Colonic mucosa (tissue), 4 donors: ENCODE measurements at regions not wholly inside any gene's neighbourhood (a gene's known extent, or its start where the extent isn't known, plus 50 kb on each side); places are given as distances from the start of the nearest gene placed in this dataset.

Experiments used
- DNase-seq: peaks from one replicate; pipeline ENCODE4 v3.0.0-alpha.2; 2020
- H3K27ac ChIP-seq: fragments of 200-600 bp; one replicate; pipeline ENCODE4 v1.8.0; 2021
- H3K27me3 ChIP-seq: fragments of 200-600 bp; one replicate; pipeline ENCODE4 v1.8.0; 2021
- H3K36me3 ChIP-seq: fragments of 200-600 bp; one replicate; pipeline ENCODE4 v1.8.0; 2021
- H3K4me1 ChIP-seq: fragments of 200-600 bp; one replicate; pipeline ENCODE4 v1.8.0; 2021; ENCODE audit warnings: mild to moderate bottlenecking
- H3K4me3 ChIP-seq: fragments of 200-600 bp; one replicate; pipeline ENCODE4 v1.8.0; 2021
- H3K9ac ChIP-seq, 2 donors: one replicate each; pipeline ENCODE4 v1.7.0; 2013; ENCODE audit warnings: control low read depth in 2 of 2, low read depth in 2 of 2, low read length in 2 of 2
- H3K9me3 ChIP-seq: fragments of 200-600 bp; one replicate; pipeline ENCODE4 v1.8.0; 2021
- intact Hi-C: fragments of 100-400 bp; cut with DNase I; formaldehyde crosslinking; loops from one replicate; pipeline ENCODE4 v1.14.1; 2022
- TF ChIP-seq, protein P1 (sequence below): fragments of 200-600 bp; IDR thresholded peaks from one replicate; pipeline ENCODE4 v1.8.0; 2022; ENCODE audit warnings: antibody characterized with exemption, mild to moderate bottlenecking
- donor health status: healthy.
- donor health status: DM: no; HTN: no; CAD: no.
- donor health status: DM: no; HTN: no; CAD: no.

DNA sequence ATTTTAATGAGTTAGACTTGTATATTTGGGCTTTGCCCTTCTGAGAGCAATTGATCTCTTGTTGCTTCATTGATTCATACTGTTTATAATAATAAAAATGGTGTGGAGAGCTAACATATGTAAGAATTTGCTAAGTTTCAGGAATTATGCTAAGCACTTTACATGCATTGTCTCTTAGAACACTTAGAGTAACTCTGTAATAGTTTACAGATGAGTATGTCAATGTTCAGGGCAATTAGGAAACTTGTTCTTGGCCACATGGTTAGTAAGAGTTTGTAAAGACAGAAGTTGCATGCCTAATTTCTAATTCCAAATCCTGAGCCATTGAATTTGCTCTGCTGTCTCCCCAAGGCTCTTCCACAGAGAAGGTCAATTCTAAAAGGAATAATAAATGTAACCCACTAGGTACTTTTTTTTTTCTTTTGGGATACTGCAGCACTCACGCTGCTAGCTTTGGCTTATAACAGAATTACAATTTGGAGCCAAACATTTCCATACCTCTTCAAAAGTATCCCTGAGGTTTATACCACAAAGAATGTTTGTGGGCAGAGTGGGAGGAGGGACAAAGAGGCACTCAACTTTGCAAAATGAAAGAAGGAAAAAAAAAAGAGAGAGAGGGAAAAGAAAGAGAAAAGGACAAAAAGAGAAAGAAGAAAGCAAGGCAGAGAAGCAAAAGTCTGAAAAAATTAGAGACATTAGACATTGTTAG, 232.4 kb downstream of the CALCRL start:
- no peak overlapping the region for H3K9ac ChIP-seq
- no peaks in the 10 kb centered on the region for H3K9me3 ChIP-seq
- TF ChIP-seq, protein P1, sequence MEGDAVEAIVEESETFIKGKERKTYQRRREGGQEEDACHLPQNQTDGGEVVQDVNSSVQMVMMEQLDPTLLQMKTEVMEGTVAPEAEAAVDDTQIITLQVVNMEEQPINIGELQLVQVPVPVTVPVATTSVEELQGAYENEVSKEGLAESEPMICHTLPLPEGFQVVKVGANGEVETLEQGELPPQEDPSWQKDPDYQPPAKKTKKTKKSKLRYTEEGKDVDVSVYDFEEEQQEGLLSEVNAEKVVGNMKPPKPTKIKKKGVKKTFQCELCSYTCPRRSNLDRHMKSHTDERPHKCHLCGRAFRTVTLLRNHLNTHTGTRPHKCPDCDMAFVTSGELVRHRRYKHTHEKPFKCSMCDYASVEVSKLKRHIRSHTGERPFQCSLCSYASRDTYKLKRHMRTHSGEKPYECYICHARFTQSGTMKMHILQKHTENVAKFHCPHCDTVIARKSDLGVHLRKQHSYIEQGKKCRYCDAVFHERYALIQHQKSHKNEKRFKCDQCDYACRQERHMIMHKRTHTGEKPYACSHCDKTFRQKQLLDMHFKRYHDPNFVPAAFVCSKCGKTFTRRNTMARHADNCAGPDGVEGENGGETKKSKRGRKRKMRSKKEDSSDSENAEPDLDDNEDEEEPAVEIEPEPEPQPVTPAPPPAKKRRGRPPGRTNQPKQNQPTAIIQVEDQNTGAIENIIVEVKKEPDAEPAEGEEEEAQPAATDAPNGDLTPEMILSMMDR, result no peak
- no peaks in the 10 kb centered on the region for H3K4me1 ChIP-seq
- H3K4me3 ChIP-seq, result no peak overlapping the region
- intact Hi-C loops, result no loop called here
- no peak overlapping the region for H3K27ac ChIP-seq
- no peak for DNase-seq
- H3K27me3 ChIP-seq, result no peaks in the 10 kb centered on the region
- no peaks in the 10 kb centered on the region for H3K36me3 ChIP-seq

DNA sequence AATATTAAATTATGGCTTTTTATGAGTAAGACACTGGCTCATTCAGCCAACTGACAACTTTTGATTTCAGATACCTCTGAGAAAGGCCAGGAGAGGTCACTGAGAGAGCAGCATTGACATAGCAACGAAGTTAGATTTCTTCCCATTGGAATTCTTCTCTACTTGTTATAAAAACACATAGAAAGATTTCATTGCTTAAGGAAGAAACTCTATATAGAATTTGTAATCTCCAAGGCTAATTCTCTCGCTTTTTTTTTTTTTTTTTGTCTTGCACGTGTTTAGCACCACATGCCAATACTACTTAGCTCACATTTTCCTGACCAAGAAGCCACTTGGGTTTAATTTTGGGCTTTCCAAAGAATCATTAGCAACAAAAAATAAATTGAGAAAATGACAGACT, 233.7 kb downstream of the CALCRL start:
- Histone ChIP-seq H3K4me1 (no peaks in the 10 kb centered on the region), H3K27ac (no peak overlapping the region), H3K27me3 (no peaks in the 10 kb centered on the region), H3K36me3 (no peaks in the 10 kb centered on the region), H3K9ac (no peak overlapping the region), H3K9me3 (no peaks in the 10 kb centered on the region), H3K4me3 (no peak overlapping the region)
- intact Hi-C loops, result no loop called here
- TF ChIP-seq, protein P1, result no peak
- DNase-seq, result no peak

DNA sequence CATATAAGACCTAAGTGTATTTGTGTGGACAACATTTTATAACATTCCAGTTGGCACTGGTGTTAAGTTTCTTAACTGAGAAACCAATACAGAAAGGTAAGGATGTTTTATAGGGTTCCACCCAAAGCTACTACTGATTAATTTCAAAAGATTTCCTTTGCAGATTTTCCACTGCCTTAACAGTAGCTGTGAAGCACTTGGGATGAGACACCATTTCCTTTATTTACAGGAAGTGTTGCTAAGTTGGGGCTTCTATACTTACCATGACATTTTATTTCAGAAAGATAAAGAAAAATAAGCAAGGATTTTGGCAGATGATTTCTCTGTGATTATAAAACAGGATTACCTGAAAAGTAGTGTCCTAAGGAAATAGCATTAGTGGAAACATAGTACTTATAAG, 234.3 kb downstream of the CALCRL start:
- Histone ChIP-seq H3K9me3 (no peaks in the 10 kb centered on the region), H3K36me3 (no peaks in the 10 kb centered on the region), H3K27ac (no peak overlapping the region), H3K27me3 (no peaks in the 10 kb centered on the region), H3K4me3 (no peak overlapping the region), H3K4me1 (no peaks in the 10 kb centered on the region), H3K9ac (no peak overlapping the region)
- no peak for DNase-seq
- intact Hi-C loops, result no loop called here
- TF ChIP-seq, protein P1, result no peak

DNA sequence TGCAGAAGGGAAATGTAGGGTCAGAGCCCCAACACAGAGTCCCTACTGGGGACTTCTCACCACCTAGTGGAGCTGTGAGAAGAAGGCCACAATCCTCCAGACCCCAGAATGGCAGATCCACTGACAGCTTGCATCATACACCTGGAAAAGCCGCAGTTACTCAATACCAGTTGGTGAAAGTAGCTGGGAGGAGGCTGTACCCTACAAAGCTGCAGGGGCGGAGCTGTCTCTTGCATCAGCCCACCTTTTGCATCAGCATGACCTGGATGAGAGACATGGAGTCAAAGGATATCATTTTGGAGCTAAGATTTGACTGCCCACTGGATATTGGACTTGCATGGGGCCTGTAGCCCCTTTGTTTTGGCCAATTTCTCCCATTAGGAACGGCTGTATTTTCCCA, 237.3 kb downstream of the CALCRL start:
- Histone ChIP-seq H3K36me3 (no peaks in the 10 kb centered on the region), H3K4me1 (no peaks in the 10 kb centered on the region), H3K4me3 (no peak overlapping the region), H3K9ac (no peak overlapping the region), H3K27me3 (no peaks in the 10 kb centered on the region), H3K27ac (no peak overlapping the region), H3K9me3 (no peaks in the 10 kb centered on the region)
- DNase-seq, result no peak
- intact Hi-C loops, result no loop called here
- TF ChIP-seq, protein P1, result no peak

DNA sequence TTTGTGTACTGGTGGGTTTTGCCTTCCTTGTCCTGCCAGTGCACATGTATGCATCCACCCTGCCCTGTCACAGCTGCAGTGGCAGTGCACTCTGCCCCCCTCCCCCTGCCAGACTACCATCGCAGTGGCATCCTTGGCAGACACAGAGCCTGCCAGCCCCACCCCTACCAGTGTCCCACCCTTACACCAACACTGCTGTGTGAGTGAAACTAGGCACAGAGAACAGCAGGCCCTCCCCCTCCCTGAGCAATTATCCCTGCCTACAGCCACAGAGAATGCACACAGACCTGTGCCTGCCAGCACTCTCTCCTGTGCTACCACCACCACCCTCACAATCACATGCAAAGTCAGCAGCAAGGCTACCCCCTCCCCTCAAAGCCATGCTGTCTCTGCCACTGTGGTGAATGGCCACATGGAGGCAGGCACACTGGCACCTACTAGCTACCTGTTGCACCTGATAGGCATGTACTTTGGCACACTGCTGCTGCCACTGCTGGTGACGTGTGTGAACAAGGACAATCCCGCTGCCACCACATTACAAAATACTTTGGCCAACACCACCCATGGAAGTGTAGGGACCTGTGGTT, 239.8 kb downstream of the CALCRL start:
- DNase-seq, result no peak
- intact Hi-C loops, result no loop called here

More for the DNA sequence above, 239.8 kb downstream of the CALCRL start:
- Histone ChIP-seq H3K4me3 (no peak overlapping the region), H3K9ac (no peak overlapping the region), H3K9me3 (no peaks in the 10 kb centered on the region), H3K27ac (no peak overlapping the region), H3K4me1 (no peaks in the 10 kb centered on the region), H3K27me3 (no peaks in the 10 kb centered on the region), H3K36me3 (no peaks in the 10 kb centered on the region)
- TF ChIP-seq, protein P1, result no peak
